Activated T-helper 2 cell treated with anti-CD3 and anti-CD28 coated beads, Interferon-gamma antibody, Interleukin-2, Interleukin-4, amounts not matched to agents 10 μg/mL and 5 μg/mL and 100 μg/mL, durations not matched to agents 14 hours and 24 hours and 36 hours (primary cell): ENCODE measurements at regions not wholly inside any gene's neighbourhood (a gene's known extent, or its start where the extent isn't known, plus 50 kb on each side); places are given as distances from the start of the nearest gene placed in this dataset.
"Not testable (repeated sequence)": the region's sequence is repeated elsewhere in the genome, so short reads cannot be mapped to it uniquely, and the experiment has no call there.

Experiments used
- DNase-seq: peaks from one replicate; pipeline ENCODE4 v3.0.0; 2021; ENCODE audit warnings: low spot score
- H3K27ac Mint-ChIP-seq: one replicate; pipeline ENCODE4 v1.8.0; 2021; ENCODE audit warnings: mixed read lengths
- H3K27me3 Mint-ChIP-seq: one replicate; pipeline ENCODE4 v1.8.0; 2021; ENCODE audit warnings: low read depth, mixed read lengths
- H3K36me3 Mint-ChIP-seq: one replicate; pipeline ENCODE4 v1.8.0; 2021; ENCODE audit warnings: low read depth, mixed read lengths
- H3K4me1 Mint-ChIP-seq: one replicate; pipeline ENCODE4 v1.8.0; 2021; ENCODE audit warnings: low read depth, mixed read lengths
- H3K4me3 Mint-ChIP-seq: one replicate; pipeline ENCODE4 v1.8.0; 2021; ENCODE audit warnings: low read depth, mild to moderate bottlenecking, moderate library complexity, mixed read lengths
- H3K9me3 Mint-ChIP-seq: one replicate; pipeline ENCODE4 v1.8.0; 2021; ENCODE audit warnings: mixed read lengths
- intact Hi-C: fragments of 100-400 bp; cut with micrococcal nuclease; formaldehyde crosslinking; loops from one replicate; pipeline ENCODE4 v1.15.1; 2023

DNA sequence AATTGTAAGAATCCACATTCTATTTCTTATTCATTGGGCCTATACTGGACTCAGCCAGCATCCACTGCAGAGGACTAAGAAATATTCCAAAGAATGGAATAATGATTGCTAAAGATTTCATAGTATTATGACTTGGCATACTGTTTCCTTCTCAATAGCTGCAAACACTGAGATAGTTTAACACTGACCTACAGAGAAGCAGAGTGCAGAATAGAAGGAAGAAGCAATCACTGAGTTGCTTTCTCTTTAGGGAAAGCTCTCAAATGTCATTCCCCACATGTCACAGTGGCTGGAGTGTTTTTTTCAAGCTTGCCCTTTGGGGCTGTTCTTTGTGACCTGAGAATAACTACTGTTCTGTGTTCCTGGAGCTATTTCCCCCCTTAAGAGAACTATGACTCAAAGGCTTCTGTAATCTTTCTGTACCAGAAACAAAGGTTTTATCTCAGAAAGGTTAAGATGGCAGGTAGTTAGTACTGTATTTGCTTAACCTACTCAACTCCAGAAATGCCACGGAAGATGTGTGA, 243.6 kb upstream of the LUZP2 start:
- no peaks in the 10 kb centered on the region for H3K27me3 Mint-ChIP-seq
- H3K4me1 Mint-ChIP-seq: no peaks in the 10 kb centered on the region
- no peak overlapping the region for H3K27ac Mint-ChIP-seq
- H3K4me3 Mint-ChIP-seq: no peak overlapping the region
- no peaks in the 10 kb centered on the region for H3K36me3 Mint-ChIP-seq
- no peak for DNase-seq
- intact Hi-C loops: no loop called here
- H3K9me3 Mint-ChIP-seq: peaks cover 21% of the 10 kb centered on the region

GRCh38 chr11:24264868-24265267, 232.0 kb upstream of the LUZP2 start:
- no peak for DNase-seq
- Mint-ChIP-seq H3K4me1 (no peaks in the 10 kb centered on the region), H3K27me3 (no peaks in the 10 kb centered on the region), H3K27ac (no peak overlapping the region), H3K4me3 (no peak overlapping the region), H3K9me3 (peaks cover 15% of the 10 kb centered on the region), H3K36me3 (no peaks in the 10 kb centered on the region)
- intact Hi-C loops: no loop called here

GRCh38 chr11:24267014-24267413, 229.8 kb upstream of the LUZP2 start:
- intact Hi-C loops: no loop called here
- no peaks in the 10 kb centered on the region for H3K36me3 Mint-ChIP-seq
- no peak overlapping the region for H3K4me3 Mint-ChIP-seq
- DNase-seq: no peak
- no peaks in the 10 kb centered on the region for H3K27me3 Mint-ChIP-seq
- no peaks in the 10 kb centered on the region for H3K4me1 Mint-ChIP-seq
- H3K27ac Mint-ChIP-seq: no peak overlapping the region
- H3K9me3 Mint-ChIP-seq: peaks cover 23% of the 10 kb centered on the region

GRCh38 chr11:24271798-24272197, 225.1 kb upstream of the LUZP2 start:
- H3K27ac Mint-ChIP-seq: no peak overlapping the region
- DNase-seq: no peak
- H3K4me3 Mint-ChIP-seq: no peak overlapping the region
- intact Hi-C loops: no loop called here
- peaks cover 37% of the 10 kb centered on the region for H3K9me3 Mint-ChIP-seq
- no peaks in the 10 kb centered on the region for H3K27me3 Mint-ChIP-seq
- no peaks in the 10 kb centered on the region for H3K4me1 Mint-ChIP-seq
- no peaks in the 10 kb centered on the region for H3K36me3 Mint-ChIP-seq

GRCh38 chr11:24274214-24274781, 222.6 kb upstream of the LUZP2 start:
- H3K27me3 Mint-ChIP-seq, DNase-seq, H3K4me3 Mint-ChIP-seq, H3K36me3 Mint-ChIP-seq, intact Hi-C loops, H3K4me1 Mint-ChIP-seq, H3K27ac Mint-ChIP-seq: not testable (repeated sequence)
- H3K9me3 Mint-ChIP-seq: peaks cover 37% of the 10 kb centered on the region

DNA sequence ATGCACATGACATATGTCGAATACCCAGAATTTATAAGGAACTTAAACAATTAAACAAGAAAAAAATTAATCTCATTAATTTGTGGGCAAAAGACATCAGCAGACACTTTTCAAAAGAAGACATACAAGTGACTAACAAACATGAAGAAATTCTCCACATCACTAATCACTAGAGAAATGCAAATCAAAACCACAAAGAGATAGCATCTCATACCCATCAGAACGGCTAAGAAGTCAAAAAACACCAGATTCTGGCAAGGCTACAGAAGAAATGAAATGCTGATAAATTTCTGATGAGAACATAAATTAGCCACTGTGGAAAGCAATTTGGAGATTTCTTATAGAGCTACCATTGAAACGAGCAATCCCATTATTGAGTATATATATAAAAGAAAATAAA, 210.6 kb upstream of the LUZP2 start:
- intact Hi-C loops: no loop called here
- H3K4me1 Mint-ChIP-seq: no peaks in the 10 kb centered on the region
- DNase-seq: no peak

DNA sequence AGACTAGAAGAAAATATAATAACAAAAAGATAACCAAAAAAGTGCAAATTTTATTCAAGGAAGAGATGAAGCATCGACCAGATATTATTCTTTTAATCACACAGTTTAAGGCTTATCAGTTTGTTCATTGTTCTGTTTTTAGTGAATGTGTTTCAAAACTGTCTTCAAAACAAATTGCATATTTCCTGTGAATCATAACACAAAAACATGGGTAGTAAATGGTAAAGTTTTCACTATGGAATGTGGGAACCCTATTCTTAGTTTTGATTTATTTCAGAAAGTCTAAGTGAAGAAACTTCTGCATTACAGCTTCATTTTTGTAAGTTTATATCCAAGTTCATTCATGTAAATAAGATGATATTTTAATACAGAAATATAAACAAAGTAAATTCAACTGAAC, 207.6 kb upstream of the LUZP2 start:
- Mint-ChIP-seq H3K4me1 (no peaks in the 10 kb centered on the region), H3K4me3 (no peak overlapping the region), H3K27me3 (no peaks in the 10 kb centered on the region), H3K36me3 (no peaks in the 10 kb centered on the region), H3K27ac (no peak overlapping the region), H3K9me3 (peaks cover 46% of the 10 kb centered on the region)
- DNase-seq: no peak
- intact Hi-C loops: no loop called here

More for the DNA sequence above, 210.6 kb upstream of the LUZP2 start:
- no peaks in the 10 kb centered on the region for H3K27me3 Mint-ChIP-seq
- H3K4me3 Mint-ChIP-seq: no peak overlapping the region
- peaks cover 54% of the 10 kb centered on the region for H3K9me3 Mint-ChIP-seq
- no peak overlapping the region for H3K27ac Mint-ChIP-seq
- no peaks in the 10 kb centered on the region for H3K36me3 Mint-ChIP-seq

DNA sequence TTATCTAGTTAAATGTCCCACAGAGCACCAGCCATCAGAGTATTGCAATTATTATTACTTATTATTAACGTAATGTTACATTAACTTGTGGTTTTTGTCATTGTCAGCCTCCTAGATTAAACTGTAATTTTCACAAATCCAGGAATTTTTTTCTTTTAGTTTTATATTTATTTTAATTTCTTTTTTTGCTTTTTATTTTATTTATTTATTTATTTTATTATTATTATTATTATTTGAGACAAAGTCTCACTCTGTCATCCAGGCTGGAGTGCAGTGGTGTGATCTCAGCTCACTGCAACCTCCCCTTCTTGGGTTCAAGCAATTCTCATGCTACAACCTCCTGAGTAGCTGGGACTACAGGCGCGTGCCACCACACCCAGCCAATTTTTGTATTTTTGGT, 202.9 kb upstream of the LUZP2 start:
- peaks cover 25% of the 10 kb centered on the region for H3K9me3 Mint-ChIP-seq
- no peak for DNase-seq
- no peak overlapping the region for H3K4me3 Mint-ChIP-seq
- H3K27ac Mint-ChIP-seq: no peak overlapping the region
- intact Hi-C loops: no loop called here
- no peaks in the 10 kb centered on the region for H3K36me3 Mint-ChIP-seq
- H3K27me3 Mint-ChIP-seq: no peaks in the 10 kb centered on the region
- H3K4me1 Mint-ChIP-seq: no peaks in the 10 kb centered on the region

DNA sequence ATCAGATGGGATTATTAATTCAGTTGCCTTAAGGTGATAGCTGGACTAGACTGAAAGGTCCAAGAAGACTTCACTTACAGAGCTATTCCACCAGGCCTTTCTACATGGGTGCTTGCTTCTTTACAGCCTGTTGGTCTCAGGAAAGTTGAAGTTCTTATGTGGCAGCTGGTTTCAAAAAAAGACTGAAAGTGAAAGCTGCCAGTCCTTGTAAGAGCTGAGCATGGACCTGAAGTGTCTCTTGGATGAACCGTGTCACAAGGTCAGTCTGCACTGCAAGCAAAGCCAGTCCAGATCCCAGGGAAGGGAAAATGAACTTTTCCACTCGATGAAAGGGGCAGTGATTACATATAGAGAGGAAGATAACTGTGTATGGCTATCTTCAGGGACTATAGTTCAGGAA, 201.5 kb upstream of the LUZP2 start:
- Mint-ChIP-seq H3K4me3 (no peak overlapping the region), H3K4me1 (no peaks in the 10 kb centered on the region), H3K36me3 (no peaks in the 10 kb centered on the region), H3K9me3 (peaks cover 26% of the 10 kb centered on the region), H3K27ac (no peak overlapping the region), H3K27me3 (no peaks in the 10 kb centered on the region)
- no peak for DNase-seq
- intact Hi-C loops: no loop called here

- H3K36me3 Mint-ChIP-seq: no peaks in the 10 kb centered on the region
- H3K4me1 Mint-ChIP-seq: no peaks in the 10 kb centered on the region
- no peak overlapping the region for H3K4me3 Mint-ChIP-seq
- no peak for DNase-seq
- H3K27ac Mint-ChIP-seq: no peak overlapping the region
- intact Hi-C loops: no loop called here
- no peaks in the 10 kb centered on the region for H3K27me3 Mint-ChIP-seq
- peaks cover 19% of the 10 kb centered on the region for H3K9me3 Mint-ChIP-seq
These were observed 199.4 kb upstream of the LUZP2 start for GRCh38 chr11:24297461-24297860.

- Mint-ChIP-seq H3K36me3 (no peaks in the 10 kb centered on the region), H3K4me3 (no peak overlapping the region), H3K4me1 (no peaks in the 10 kb centered on the region), H3K27me3 (no peaks in the 10 kb centered on the region), H3K9me3 (peaks cover 12% of the 10 kb centered on the region), H3K27ac (no peak overlapping the region)
- intact Hi-C loops: no loop called here
- no peak for DNase-seq
These were observed 198.7 kb upstream of the LUZP2 start for GRCh38 chr11:24298146-24298545.

DNA sequence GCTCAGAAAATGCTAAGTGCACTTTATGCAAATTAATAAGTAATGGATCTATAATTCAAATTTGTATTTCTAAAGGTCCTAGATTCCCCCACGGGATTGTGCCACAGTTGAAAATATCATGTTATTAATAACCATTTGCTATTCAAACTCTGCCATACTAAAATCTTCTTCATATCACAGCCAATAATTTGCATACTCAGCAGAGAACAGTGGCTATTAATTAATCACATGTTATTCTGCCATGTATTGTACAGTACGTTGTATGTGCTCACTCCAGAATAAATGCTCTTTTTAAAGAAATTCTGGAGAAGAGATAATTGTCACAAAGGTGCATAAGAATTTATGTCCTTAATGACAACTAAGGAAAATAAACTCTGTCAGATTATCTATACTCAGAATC, 184.9 kb upstream of the LUZP2 start:
- H3K36me3 Mint-ChIP-seq: no peaks in the 10 kb centered on the region
- no peak overlapping the region for H3K4me3 Mint-ChIP-seq
- intact Hi-C loops: no loop called here
- peaks cover 26% of the 10 kb centered on the region for H3K9me3 Mint-ChIP-seq
- no peak overlapping the region for H3K27ac Mint-ChIP-seq
- no peaks in the 10 kb centered on the region for H3K27me3 Mint-ChIP-seq
- H3K4me1 Mint-ChIP-seq: no peaks in the 10 kb centered on the region
- no peak for DNase-seq

DNA sequence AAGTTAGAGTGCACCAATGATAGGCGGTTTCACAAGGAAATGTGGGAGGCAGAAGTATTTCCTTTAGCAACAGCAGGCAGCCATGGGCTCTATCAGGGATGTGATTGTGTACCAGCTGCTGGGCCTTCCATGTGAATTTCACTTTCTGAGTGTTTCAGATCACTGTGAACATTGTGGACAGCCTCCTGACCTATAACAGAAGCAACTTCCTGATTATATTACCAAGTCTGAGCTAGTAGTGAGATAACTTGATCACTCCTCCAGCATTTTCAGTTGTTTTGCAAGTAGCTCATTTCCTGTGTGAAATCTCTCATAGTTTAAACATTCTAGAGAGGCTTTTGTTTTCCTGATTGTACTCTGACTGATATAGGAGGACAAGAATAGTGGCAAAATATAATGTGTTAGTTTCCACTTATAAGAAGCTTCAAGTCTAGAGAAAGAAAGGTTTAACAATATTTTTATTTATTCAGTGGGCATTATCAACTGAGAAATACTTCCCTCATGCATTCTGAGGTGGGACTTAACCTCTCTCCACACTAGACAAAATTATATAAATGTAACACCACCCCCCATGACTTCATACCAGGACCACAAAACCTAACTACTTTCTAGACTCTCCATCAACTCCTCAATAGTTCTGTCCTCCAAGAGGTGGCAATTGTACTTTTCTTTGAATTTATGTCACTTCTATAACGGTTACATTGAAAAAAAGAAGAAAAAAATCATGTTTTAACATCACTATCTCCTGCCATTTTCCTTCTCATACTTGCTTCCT, 184.2 kb upstream of the LUZP2 start:
- no peak overlapping the region for H3K27ac Mint-ChIP-seq
- no peak for DNase-seq
- intact Hi-C loops: no loop called here
- no peaks in the 10 kb centered on the region for H3K4me1 Mint-ChIP-seq
- H3K27me3 Mint-ChIP-seq: no peaks in the 10 kb centered on the region
- H3K36me3 Mint-ChIP-seq: no peaks in the 10 kb centered on the region
- H3K4me3 Mint-ChIP-seq: no peak overlapping the region
- H3K9me3 Mint-ChIP-seq: peaks cover 28% of the 10 kb centered on the region
